ENCODE measurements at regions not wholly inside any gene's neighbourhood (a gene's known extent, or its start where the extent isn't known, plus 50 kb on each side); places are given as distances from the start of the nearest gene placed in this dataset.

DNA sequence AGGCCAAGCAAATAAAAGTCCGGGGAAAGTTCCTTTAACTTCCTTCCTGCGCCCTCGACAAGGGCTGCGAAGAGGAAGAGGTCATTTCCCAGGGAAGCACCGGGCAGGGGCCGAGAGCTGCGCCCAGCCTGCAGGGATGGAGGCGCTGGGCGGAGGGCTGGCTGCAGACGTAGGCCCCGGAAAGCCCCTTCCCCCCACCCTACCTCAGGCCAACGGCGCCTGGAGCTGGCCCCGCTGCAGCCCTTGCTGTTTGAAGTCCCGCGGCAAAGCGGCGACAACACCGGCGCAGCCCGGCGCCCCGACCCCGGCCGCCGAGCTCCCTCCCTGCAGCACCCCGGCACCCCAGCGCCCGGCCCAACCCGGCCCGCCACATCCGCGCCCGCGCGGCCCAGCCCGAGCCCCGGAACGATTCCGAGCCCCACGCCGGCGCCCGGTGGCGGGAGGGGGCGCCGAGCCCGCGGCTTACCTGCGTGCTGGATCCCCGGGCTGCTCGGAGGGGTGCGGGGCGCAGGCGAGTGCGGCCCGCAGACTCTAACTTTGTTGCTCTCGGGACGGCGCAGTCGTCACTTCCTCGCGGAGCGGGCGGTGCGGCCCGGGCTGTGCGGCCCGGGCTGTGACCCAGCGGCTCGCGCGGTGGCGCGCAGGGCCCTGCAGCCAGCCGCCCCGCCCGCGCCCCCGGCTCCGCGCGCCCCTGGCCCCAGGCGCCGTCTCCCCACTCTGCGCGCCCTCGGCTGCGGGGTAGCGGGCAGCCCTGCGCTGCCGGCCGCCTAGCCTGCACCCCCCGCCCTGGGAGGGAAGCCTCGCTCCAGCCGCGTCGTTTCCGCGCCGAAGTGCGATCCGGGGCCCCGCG, 64.8 kb upstream of the PTGR2 start:
- TF ChIP-seq, protein P1, sequence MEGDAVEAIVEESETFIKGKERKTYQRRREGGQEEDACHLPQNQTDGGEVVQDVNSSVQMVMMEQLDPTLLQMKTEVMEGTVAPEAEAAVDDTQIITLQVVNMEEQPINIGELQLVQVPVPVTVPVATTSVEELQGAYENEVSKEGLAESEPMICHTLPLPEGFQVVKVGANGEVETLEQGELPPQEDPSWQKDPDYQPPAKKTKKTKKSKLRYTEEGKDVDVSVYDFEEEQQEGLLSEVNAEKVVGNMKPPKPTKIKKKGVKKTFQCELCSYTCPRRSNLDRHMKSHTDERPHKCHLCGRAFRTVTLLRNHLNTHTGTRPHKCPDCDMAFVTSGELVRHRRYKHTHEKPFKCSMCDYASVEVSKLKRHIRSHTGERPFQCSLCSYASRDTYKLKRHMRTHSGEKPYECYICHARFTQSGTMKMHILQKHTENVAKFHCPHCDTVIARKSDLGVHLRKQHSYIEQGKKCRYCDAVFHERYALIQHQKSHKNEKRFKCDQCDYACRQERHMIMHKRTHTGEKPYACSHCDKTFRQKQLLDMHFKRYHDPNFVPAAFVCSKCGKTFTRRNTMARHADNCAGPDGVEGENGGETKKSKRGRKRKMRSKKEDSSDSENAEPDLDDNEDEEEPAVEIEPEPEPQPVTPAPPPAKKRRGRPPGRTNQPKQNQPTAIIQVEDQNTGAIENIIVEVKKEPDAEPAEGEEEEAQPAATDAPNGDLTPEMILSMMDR (IDR thresholded peaks at IDR 0.05), result peak in 2 of 5 experiments; percentile 6 to 18
- TF ChIP-seq EP300 (IDR thresholded peaks at IDR 0.05) (peak in 1 of 2 donors; percentile 37), POLR2A (IDR thresholded peaks at IDR 0.05) (peak in 1 of 2 donors; percentile 69)
